ENCODE measurements at regions not wholly inside any gene's neighbourhood (a gene's known extent, or its start where the extent isn't known, plus 50 kb on each side); places are given as distances from the start of the nearest gene placed in this dataset.
A peak's percentile ranks its signal among the peaks of the same experiment; 100 is the strongest.

- DNase-seq = no peak
Measured at GRCh38 chr5:87948486-87948885, 320.2 kb downstream of the TMEM161B start.

GRCh38 chr5:87946271-87946670 lies 322.4 kb downstream of the TMEM161B start:
- DNase-seq = no peak

GRCh38 chr5:87945286-87945650 lies 323.4 kb downstream of the TMEM161B start:
- no peak for DNase-seq

GRCh38 chr5:87944553-87945285 lies 323.9 kb downstream of the TMEM161B start:
- no peak for DNase-seq

- no peak for DNase-seq
Measured at GRCh38 chr5:87940775-87941174, 327.9 kb downstream of the TMEM161B start.

- no peak for DNase-seq
Measured at GRCh38 chr5:87936667-87937066, 332.0 kb downstream of the TMEM161B start.

- DNase-seq = no peak
Measured at GRCh38 chr5:87924436-87924835, 344.2 kb downstream of the TMEM161B start.

- no peak for DNase-seq
Measured at GRCh38 chr5:87916320-87916719, 352.3 kb downstream of the TMEM161B start.

- no peak for DNase-seq
Measured at GRCh38 chr5:87912419-87912818, 356.2 kb downstream of the TMEM161B start.

- no peak for DNase-seq
Measured at GRCh38 chr5:87909382-87909781, 359.3 kb downstream of the TMEM161B start.

GRCh38 chr5:87906962-87907361 lies 361.7 kb downstream of the TMEM161B start:
- no peak for DNase-seq

GRCh38 chr5:87900419-87900818 lies 368.2 kb downstream of the TMEM161B start:
- no peak for DNase-seq

GRCh38 chr5:87899721-87900131 lies 368.9 kb downstream of the TMEM161B start:
- no peak for DNase-seq

GRCh38 chr5:87899208-87899661 lies 369.4 kb downstream of the TMEM161B start:
- DNase-seq = no peak

GRCh38 chr5:87898574-87898973 lies 370.1 kb downstream of the TMEM161B start:
- no peak for DNase-seq

- DNase-seq = no peak
Measured at GRCh38 chr5:87888139-87888538, 380.5 kb downstream of the TMEM161B start.

- DNase-seq = no peak
Measured at GRCh38 chr5:87887247-87887646, 381.4 kb downstream of the TMEM161B start.

GRCh38 chr5:87886164-87886563 lies 382.5 kb downstream of the TMEM161B start:
- DNase-seq = no peak

- DNase-seq = peak in 1 of 2 experiments; percentile 7
Measured at GRCh38 chr5:87885758-87886157, 382.9 kb downstream of the TMEM161B start.

- DNase-seq = no peak
Measured at GRCh38 chr5:87877495-87877894, 391.1 kb downstream of the TMEM161B start.

GRCh38 chr5:87877023-87877422 lies 391.6 kb downstream of the TMEM161B start:
- DNase-seq = no peak

- DNase-seq = no peak
Measured at GRCh38 chr5:87876616-87877015, 392.0 kb downstream of the TMEM161B start.

GRCh38 chr5:87872986-87873385 lies 395.7 kb downstream of the TMEM161B start:
- DNase-seq = no peak

GRCh38 chr5:87868792-87869191 lies 399.9 kb downstream of the TMEM161B start:
- no peak for DNase-seq

GRCh38 chr5:87867281-87867680 lies 401.4 kb downstream of the TMEM161B start:
- DNase-seq = no peak

All from SW 1271 (cell line).